ENCODE measurements at regions not wholly inside any gene's neighbourhood (a gene's known extent, or its start where the extent isn't known, plus 50 kb on each side); places are given as distances from the start of the nearest gene placed in this dataset.
A peak's percentile ranks its signal among the peaks of the same experiment; 100 is the strongest.

- H3K27ac ChIP-seq (ENCODE audit: insufficient read depth, low read length), result peak overlapping the region; percentile 90
- peak overlapping the region; percentile 75 for H3K9ac ChIP-seq (ENCODE audit: insufficient read depth, low read length)
- no peaks in the 10 kb centered on the region for H3K79me2 ChIP-seq (ENCODE audit: control insufficient read depth, insufficient read depth, low read length)
- H3K4me3 ChIP-seq (replicated peaks in 1 of 4; ENCODE audit: control extremely low read depth in 1 of 4, insufficient read depth in 1 of 4, low read depth in 3 of 4, low read length in 4 of 4), result peak overlapping the region; percentile 34 to 66 (median 58)
- H2AFZ ChIP-seq (ENCODE audit: low read length), result peak overlapping the region; percentile 4
- DNase-seq (ENCODE audit: low read depth in 2 of 2), result peak in 1 of 2 donors; percentile 78
- no peaks in the 10 kb centered on the region for H3K9me3 ChIP-seq (ENCODE audit: control insufficient read depth, insufficient read depth, low read depth, low read length)
- peaks cover 4% of the 10 kb centered on the region for H3K27me3 ChIP-seq (ENCODE audit: control insufficient read depth, insufficient read depth, low read length)
- H3K36me3 ChIP-seq (ENCODE audit: control insufficient read depth, insufficient read depth, low read length), result no peaks in the 10 kb centered on the region
- no peaks in the 10 kb centered on the region for H4K20me1 ChIP-seq (ENCODE audit: control insufficient read depth, extremely low read depth, insufficient read depth, low read length)
- H3K4me1 ChIP-seq (ENCODE audit: control insufficient read depth, extremely low read depth, insufficient read depth, low read length), result peaks cover 4% of the 10 kb centered on the region
- H3K4me2 ChIP-seq (ENCODE audit: extremely low read depth, insufficient read depth, low read length), result peak overlapping the region; percentile 80
- TF ChIP-seq CTCF (conservative IDR thresholded peaks at IDR 0.05 in 1 of 2, IDR thresholded peaks at IDR 0.05 in 1 of 2; ENCODE audit: low read depth in 1 of 2, low read length in 2 of 2), result no peak
- no peak for TF ChIP-seq EZH2 (IDR thresholded peaks at IDR 0.05; ENCODE audit: low read length, missing control alignments)
Observed at GRCh38 chr7:25855854-25856782, 295.9 kb upstream of the NFE2L3 start.

- H3K36me3 ChIP-seq (ENCODE audit: control insufficient read depth, insufficient read depth, low read length), result no peaks in the 10 kb centered on the region
- no peaks in the 10 kb centered on the region for H3K9me3 ChIP-seq (ENCODE audit: control insufficient read depth, insufficient read depth, low read depth, low read length)
- H3K4me1 ChIP-seq (ENCODE audit: control insufficient read depth, extremely low read depth, insufficient read depth, low read length), result no peaks in the 10 kb centered on the region
- peak overlapping the region; percentile 48 for H3K9ac ChIP-seq (ENCODE audit: insufficient read depth, low read length)
- peak overlapping the region; percentile 34 to 75 (median 52) for H3K4me3 ChIP-seq (replicated peaks in 1 of 4; ENCODE audit: control extremely low read depth in 1 of 4, insufficient read depth in 1 of 4, low read depth in 3 of 4, low read length in 4 of 4)
- H3K79me2 ChIP-seq (ENCODE audit: control insufficient read depth, insufficient read depth, low read length), result no peaks in the 10 kb centered on the region
- H3K4me2 ChIP-seq (ENCODE audit: extremely low read depth, insufficient read depth, low read length), result peak overlapping the region; percentile 94
- peaks cover 4% of the 10 kb centered on the region for H3K27me3 ChIP-seq (ENCODE audit: control insufficient read depth, insufficient read depth, low read length)
- DNase-seq (ENCODE audit: low read depth in 2 of 2), result peak in 1 of 2 donors; percentile 80
- no peaks in the 10 kb centered on the region for H4K20me1 ChIP-seq (ENCODE audit: control insufficient read depth, extremely low read depth, insufficient read depth, low read length)
- H2AFZ ChIP-seq (ENCODE audit: low read length), result peak overlapping the region; percentile 84
- H3K27ac ChIP-seq (ENCODE audit: insufficient read depth, low read length), result peak overlapping the region; percentile 90
- no peak for TF ChIP-seq EZH2 (IDR thresholded peaks at IDR 0.05; ENCODE audit: low read length, missing control alignments)
- no peak for TF ChIP-seq CTCF (conservative IDR thresholded peaks at IDR 0.05 in 1 of 2, IDR thresholded peaks at IDR 0.05 in 1 of 2; ENCODE audit: low read depth in 1 of 2, low read length in 2 of 2)
Observed at GRCh38 chr7:25857376-25858067, 294.5 kb upstream of the NFE2L3 start.

DNA sequence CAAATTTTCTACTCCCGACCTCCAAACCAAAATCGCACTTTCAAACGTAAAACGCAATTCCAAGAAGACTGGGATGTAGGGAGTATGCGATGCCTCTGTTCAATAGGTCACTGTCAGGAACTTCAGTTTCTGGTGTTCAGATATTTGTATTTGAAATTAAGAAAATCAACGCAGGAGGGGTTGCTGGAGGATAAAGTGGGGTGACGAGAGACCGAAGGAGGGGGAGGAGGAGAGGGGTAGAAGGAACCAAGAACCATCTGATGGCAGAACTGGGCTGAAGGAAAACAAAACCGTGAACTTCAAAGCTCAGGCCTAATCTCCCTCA is 293.8 kb upstream of the NFE2L3 start:
- H3K4me2 ChIP-seq (ENCODE audit: extremely low read depth, insufficient read depth, low read length), result no peak overlapping the region
- TF ChIP-seq CTCF (conservative IDR thresholded peaks at IDR 0.05 in 1 of 2, IDR thresholded peaks at IDR 0.05 in 1 of 2; ENCODE audit: low read depth in 1 of 2, low read length in 2 of 2), result no peak
- no peak for TF ChIP-seq EZH2 (IDR thresholded peaks at IDR 0.05; ENCODE audit: low read length, missing control alignments)
- no peaks in the 10 kb centered on the region for H3K36me3 ChIP-seq (ENCODE audit: control insufficient read depth, insufficient read depth, low read length)
- no peaks in the 10 kb centered on the region for H3K9me3 ChIP-seq (ENCODE audit: control insufficient read depth, insufficient read depth, low read depth, low read length)
- no peaks in the 10 kb centered on the region for H3K79me2 ChIP-seq (ENCODE audit: control insufficient read depth, insufficient read depth, low read length)
- no peak overlapping the region for H3K27ac ChIP-seq (ENCODE audit: insufficient read depth, low read length)
- no peak for DNase-seq (ENCODE audit: low read depth in 2 of 2)
- H3K9ac ChIP-seq (ENCODE audit: insufficient read depth, low read length), result no peak overlapping the region
- no peak overlapping the region for H2AFZ ChIP-seq (ENCODE audit: low read length)
- no peak overlapping the region for H3K4me3 ChIP-seq (replicated peaks in 1 of 4; ENCODE audit: control extremely low read depth in 1 of 4, insufficient read depth in 1 of 4, low read depth in 3 of 4, low read length in 4 of 4)
- H3K4me1 ChIP-seq (ENCODE audit: control insufficient read depth, extremely low read depth, insufficient read depth, low read length), result no peaks in the 10 kb centered on the region
- H3K27me3 ChIP-seq (ENCODE audit: control insufficient read depth, insufficient read depth, low read length), result peaks cover 4% of the 10 kb centered on the region
- no peaks in the 10 kb centered on the region for H4K20me1 ChIP-seq (ENCODE audit: control insufficient read depth, extremely low read depth, insufficient read depth, low read length)
